HepG2 (cell line): ENCODE measurements at regions not wholly inside any gene's neighbourhood (a gene's known extent, or its start where the extent isn't known, plus 50 kb on each side); places are given as distances from the start of the nearest gene placed in this dataset.

Experiments used
- BATF2 ChIP-seq: sonication (generic); formaldehyde crosslinking; IDR thresholded peaks from 2 replicates; pipeline ENCODE4 v1.8.0; 2022; ENCODE audit warnings: mild to moderate bottlenecking, missing genetic modification reagents, moderate library complexity
- KIAA2018 ChIP-seq: sonication (generic); formaldehyde crosslinking; IDR thresholded peaks from 2 replicates; pipeline ENCODE4 v1.5.0; 2020; ENCODE audit warnings: mild to moderate bottlenecking, missing genetic modification reagents, borderline replicate concordance
- SKIL ChIP-seq: sonication (generic); formaldehyde crosslinking; IDR thresholded peaks from 2 replicates; pipeline ENCODE4 v1.8.0; 2022; ENCODE audit warnings: missing genetic modification reagents, mild to moderate bottlenecking, moderate library complexity, borderline replicate concordance
- SRSF4 ChIP-seq: fragments of 200-400 bp; formaldehyde crosslinking; IDR thresholded peaks from one replicate; pipeline ENCODE4 v1.6.1; 2018; ENCODE audit warnings: mild to moderate bottlenecking, low read depth, low read length, moderate library complexity; ENCODE audit not compliant: poor library complexity, severe bottlenecking
- THYN1 ChIP-seq: sonication (generic); formaldehyde crosslinking; IDR thresholded peaks from 2 replicates; pipeline ENCODE4 v1.8.1; 2023; ENCODE audit warnings: low read depth, mild to moderate bottlenecking, moderate library complexity, missing genetic modification reagents, borderline replicate concordance
- ZBTB43 ChIP-seq: sonication (generic); formaldehyde crosslinking; conservative IDR thresholded peaks from 2 replicates; pipeline ENCODE4 v1.4.0; 2020; ENCODE audit warnings: missing genetic modification reagents
- ZNF572 ChIP-seq: sonication (generic); formaldehyde crosslinking; IDR thresholded peaks from 2 replicates; pipeline ENCODE4 v1.5.1; 2020; ENCODE audit warnings: mild to moderate bottlenecking, missing genetic modification reagents
- ZNF597 ChIP-seq: sonication (generic); formaldehyde crosslinking; IDR thresholded peaks from 2 replicates; pipeline ENCODE4 v1.5.0; 2020; ENCODE audit warnings: missing genetic modification reagents

GRCh38 chr2:161063157-161063945, 96.9 kb upstream of the TANK start (continued):
- TF ChIP-seq KIAA2018 (CRISPR knock-in tag): no peak
- TF ChIP-seq ZNF572 (CRISPR knock-in tag): no peak
- TF ChIP-seq BATF2 (CRISPR knock-in tag): no peak
- TF ChIP-seq SKIL (CRISPR knock-in tag): no peak
- TF ChIP-seq THYN1 (CRISPR knock-in tag): no peak
- TF ChIP-seq SRSF4: no peak
- no peak for TF ChIP-seq ZNF597 (CRISPR knock-in tag)
- no peak for TF ChIP-seq ZBTB43 (CRISPR knock-in tag)
